HepG2 (cell line): ENCODE measurements at regions not wholly inside any gene's neighbourhood (a gene's known extent, or its start where the extent isn't known, plus 50 kb on each side); places are given as distances from the start of the nearest gene placed in this dataset.

ENCODE experiments used
- ATAC-seq: fragments of 200-7000 bp; cut with Tn5 transposase; 3 replicates; pipeline ENCODE4 v1.9.1; 2020; ENCODE audit warnings: mild to moderate bottlenecking, moderate library complexity
- BruUV-seq: library from RNA; stranded (reverse); fragments of 400-500 nt; replicated peaks from 2 replicates; lab custom pipeline; 2021; lab: Mats Ljungman, UMichigan
- CTCF ChIA-PET: fragments of 300-600 bp; formaldehyde crosslinking; extraction: SDS; loops from one replicate; lab custom pipeline; 2021; ENCODE audit warnings: low total read pairs, inconsistent platforms, low intra/inter-chr PET ratio; lab: Yijun Ruan, JAX
- POLR2A ChIA-PET: fragments of 350-600 bp; sonication (Branson Sonifier 250); formaldehyde crosslinking; loops from one replicate; lab custom pipeline; 2020; ENCODE audit warnings: antibody characterized with exemption, inconsistent platforms; lab: Yijun Ruan, JAX
- DNase-seq: peaks from one replicate; pipeline ENCODE4 v3.0.0-alpha.2; 2015; ENCODE audit warnings: low spot score
- FAIRE-seq: peaks from 3 replicates; lab custom pipeline; 2011; peaks lifted over from hg19 to GRCh38; lab: Jason Lieb, UNC
- H2AFZ ChIP-seq: one replicate; pipeline ENCODE4 v1.6.1; 2011; ENCODE audit warnings: low read length, inconsistent platforms
- H3K27ac ChIP-seq: fragments of 300-600 bp; 3 replicates; pipeline ENCODE4 v1.8.0; 2011; ENCODE audit warnings: mixed run types, mild to moderate bottlenecking, mixed read lengths, low read length, inconsistent platforms; ENCODE audit not compliant: insufficient read depth; ENCODE audit errors: extremely low read length
- H3K27me3 ChIP-seq, 2 experiments: fragments of 200-600 bp in 1 of 2; 2 replicates in 1 of 2; 3 replicates in 1 of 2; pipeline versions ENCODE4 v1.6.0 to v1.8.0; 2011; ENCODE audit warnings: low read length in 2 of 2, mild to moderate bottlenecking in 2 of 2, moderate library complexity in 2 of 2, inconsistent platforms in 1 of 2; ENCODE audit not compliant: insufficient read depth in 2 of 2, control insufficient read depth in 1 of 2
- H3K36me3 ChIP-seq, 2 experiments: fragments of 200-600 bp in 1 of 2; replicated peaks in 1 of 2; 2 replicates in 1 of 2; 3 replicates in 1 of 2; pipeline versions ENCODE4 v1.5.1 to v1.8.0; 2011; ENCODE audit warnings: low read length in 2 of 2, inconsistent platforms in 1 of 2; ENCODE audit not compliant: insufficient read depth in 2 of 2, control insufficient read depth in 1 of 2
- H3K4me1 ChIP-seq: 2 replicates; pipeline ENCODE4 v1.5.1; 2012; ENCODE audit warnings: low read length, inconsistent platforms; ENCODE audit not compliant: insufficient read depth
- H3K4me2 ChIP-seq: 2 replicates; pipeline ENCODE4 v1.6.0; 2011; ENCODE audit warnings: low read depth, low read length, inconsistent platforms
- H3K4me3 ChIP-seq, 3 experiments: fragments of 200-600 bp in 1 of 3; sonication (generic), shearing (Covaris generic) in 1 of 3; replicated peaks in 1 of 3; 2 replicates each; pipeline ENCODE4 v1.5.1; 2011 to 2016; ENCODE audit warnings: low read length in 3 of 3, inconsistent platforms in 2 of 3, low read depth in 2 of 3, mild to moderate bottlenecking in 2 of 3, control low read depth in 1 of 3, mixed read lengths in 1 of 3; ENCODE audit not compliant: insufficient read depth in 1 of 3
- H3K79me2 ChIP-seq: one replicate; pipeline ENCODE4 v1.6.1; 2011; ENCODE audit warnings: low read length, inconsistent platforms; ENCODE audit not compliant: insufficient read depth
- H3K9ac ChIP-seq: 2 replicates; pipeline ENCODE4 v1.6.0; 2011; ENCODE audit warnings: mild to moderate bottlenecking, low read depth, low read length, inconsistent platforms; ENCODE audit not compliant: insufficient read depth
- H3K9me3 ChIP-seq: 2 replicates; pipeline ENCODE4 v1.5.1; 2012; ENCODE audit warnings: mild to moderate bottlenecking, low read length
- H4K20me1 ChIP-seq: 2 replicates; pipeline ENCODE4 v1.6.0; 2011; ENCODE audit warnings: inconsistent platforms, mild to moderate bottlenecking, low read length, moderate library complexity; ENCODE audit not compliant: insufficient read depth
- CENPX ChIP-seq: sonication (generic); formaldehyde crosslinking; IDR thresholded peaks from 2 replicates; pipeline ENCODE4 v1.9.0; 2021; ENCODE audit warnings: mild to moderate bottlenecking, missing genetic modification reagents, moderate library complexity
- GTF2F1 ChIP-seq: fragments of 150-350 bp; IDR thresholded peaks from 2 replicates; pipeline ENCODE4 v1.6.1; 2014; ENCODE audit warnings: low read length
- RERE ChIP-seq: IDR thresholded peaks from 2 replicates; pipeline ENCODE4 v1.6.1; 2016; ENCODE audit warnings: low read depth, missing genetic modification reagents, missing compliant biosample characterization
- SMARCC2 ChIP-seq: fragments of 450-650 bp; IDR thresholded peaks from 2 replicates; pipeline ENCODE4 v1.6.1; 2017; ENCODE audit warnings: antibody characterized with exemption, mild to moderate bottlenecking
- ZNF296 ChIP-seq: sonication (generic); formaldehyde crosslinking; conservative IDR thresholded peaks from 2 replicates; pipeline ENCODE4 v1.5.0; 2020; ENCODE audit warnings: mild to moderate bottlenecking, missing genetic modification reagents
- WGBS: methylation state at CpG from one replicate; pipeline ENCODE4 v1.1.6; 2017; ENCODE audit warnings: low lambda C conversion rate; 5-methylcytosine and 5-hydroxymethylcytosine counted together
- in situ Hi-C: cut with HindIII; loops from 2 replicates; pipeline ENCODE4 v1.10.0; 2017; ENCODE audit warnings: low pct_unique_long_range_greater_than_20kb; ENCODE audit not compliant: extremely low pct_ligation_motif_present
- intact Hi-C: fragments of 100-400 bp; cut with micrococcal nuclease; formaldehyde crosslinking; loops from one replicate; pipeline ENCODE4 v1.10.0; 2022; ENCODE audit not compliant: unreplicated experiment

GRCh38 chr12:19819231-19819630 lies 379.9 kb downstream of the AEBP2 start:
- BruUV-seq, result no TSS peak
- no peak for FAIRE-seq
- TF ChIP-seq CENPX (CRISPR knock-in tag) (no peak), ZNF296 (no peak), GTF2F1 (no peak), RERE (no peak), SMARCC2 (no peak)
- ChIA-PET POLR2A (no interaction called here), CTCF (no interaction called here)
- Histone ChIP-seq H3K79me2 (no peaks in the 10 kb centered on the region), H4K20me1 (no peaks in the 10 kb centered on the region), H3K27me3 (no peaks in the 10 kb centered on the region), H2AFZ (no peak overlapping the region), H3K36me3 (no peaks in the 10 kb centered on the region), H3K27ac (no peak overlapping the region), H3K4me3 (no peak overlapping the region), H3K4me2 (no peak overlapping the region), H3K4me1 (no peaks in the 10 kb centered on the region), H3K9me3 (no peaks in the 10 kb centered on the region), H3K9ac (no peak overlapping the region)
- ATAC-seq, result no peak
- no peak for DNase-seq
- 14% methylated on average over 4 of the region's 4 CpGs for WGBS
- in situ Hi-C loops, result no loop called here
- intact Hi-C loops, result no loop called here
